CD4-positive, alpha-beta memory T cell (primary cell): ENCODE measurements at regions not wholly inside any gene's neighbourhood (a gene's known extent, or its start where the extent isn't known, plus 50 kb on each side); places are given as distances from the start of the nearest gene placed in this dataset.

ENCODE experiments used
- CTCF ChIA-PET: fragments of 350-600 bp; sonication (Branson Sonifier 250); formaldehyde crosslinking; loops from one replicate; lab custom pipeline; 2021; ENCODE audit warnings: inconsistent platforms; ENCODE audit not compliant: partially characterized antibody; lab: Charles Lee
- POLR2A ChIA-PET: fragments of 350-600 bp; sonication (Branson Sonifier 250); formaldehyde crosslinking; loops from one replicate; lab custom pipeline; 2021; ENCODE audit not compliant: partially characterized antibody; lab: Charles Lee
- DNase-seq, 5 donors: peaks; one replicate each; pipeline versions ENCODE4 v3.0.0 to v3.0.0-alpha.2; 2020 to 2022; ENCODE audit warnings: mixed read lengths in 1 of 5
- H3K27ac ChIP-seq: one replicate; pipeline ENCODE4 v1.7.0; 2013; ENCODE audit warnings: low read depth, low read length
- H3K27me3 ChIP-seq: 2 replicates; pipeline ENCODE4 v1.7.0; 2013; ENCODE audit warnings: mild to moderate bottlenecking, low read length, moderate library complexity; ENCODE audit not compliant: insufficient read depth
- H3K36me3 ChIP-seq: 2 replicates; pipeline ENCODE4 v1.7.0; 2013; ENCODE audit warnings: mild to moderate bottlenecking, low read length, moderate library complexity; ENCODE audit not compliant: insufficient read depth
- H3K4me1 ChIP-seq: 2 replicates; pipeline ENCODE4 v1.7.0; 2013; ENCODE audit warnings: mild to moderate bottlenecking, low read length, moderate library complexity; ENCODE audit not compliant: insufficient read depth
- H3K4me3 ChIP-seq, 2 donors: one replicate each; pipeline ENCODE4 v1.7.0; 2013; ENCODE audit warnings: low read length in 2 of 2, mild to moderate bottlenecking in 1 of 2
- H3K9me3 ChIP-seq, 2 donors: one replicate each; pipeline ENCODE4 v1.7.0; 2013; ENCODE audit warnings: low read length in 2 of 2, control low read depth in 1 of 2; ENCODE audit not compliant: control insufficient read depth in 1 of 2
- H3K27ac Mint-ChIP-seq, 7 donors: one replicate each; pipeline ENCODE4 v1.8.0; 2020 to 2021; ENCODE audit warnings: mixed read lengths in 7 of 7, mild to moderate bottlenecking in 6 of 7, inconsistent platforms in 3 of 7, moderate library complexity in 3 of 7
- H3K27me3 Mint-ChIP-seq, 2 donors: one replicate each; pipeline ENCODE4 v1.8.0; 2020 to 2021; ENCODE audit warnings: mixed read lengths in 2 of 2
- H3K36me3 Mint-ChIP-seq, 2 donors: one replicate each; pipeline ENCODE4 v1.8.0; 2020 to 2021; ENCODE audit warnings: mixed read lengths in 2 of 2, inconsistent platforms in 1 of 2, mild to moderate bottlenecking in 1 of 2
- H3K4me1 Mint-ChIP-seq, 4 donors: one replicate each; pipeline ENCODE4 v1.8.0; 2020 to 2021; ENCODE audit warnings: mixed read lengths in 4 of 4, mild to moderate bottlenecking in 1 of 4
- H3K4me3 Mint-ChIP-seq, 8 donors: one replicate each; pipeline ENCODE4 v1.8.0; 2020 to 2021; ENCODE audit warnings: mixed read lengths in 8 of 8, mild to moderate bottlenecking in 7 of 8, moderate library complexity in 6 of 8, inconsistent platforms in 3 of 8
- H3K9me3 Mint-ChIP-seq, 8 donors: one replicate each; pipeline ENCODE4 v1.8.0; 2020 to 2021; ENCODE audit warnings: mixed read lengths in 8 of 8, mild to moderate bottlenecking in 5 of 8, inconsistent platforms in 3 of 8, moderate library complexity in 1 of 8
- intact Hi-C: fragments of 100-400 bp; cut with micrococcal nuclease; formaldehyde crosslinking; loops from one replicate; pipeline ENCODE4 v1.15.1; 2023

- no peak for DNase-seq
- H3K4me3 ChIP-seq: no peak overlapping the region
- H3K9me3 ChIP-seq: no peaks in the 10 kb centered on the region
- Mint-ChIP-seq H3K4me1 (no peaks in the 10 kb centered on the region), H3K9me3 (peaks cover 0 to 4% (median 0%) of the 10 kb centered on the region in 8 donors), H3K4me3 (no peak overlapping the region), H3K36me3 (no peaks in the 10 kb centered on the region), H3K27me3 (peaks cover 4 to 13% of the 10 kb centered on the region in 2 donors), H3K27ac (no peak overlapping the region)
- no peak overlapping the region for H3K27ac ChIP-seq
- intact Hi-C loops: no loop called here
- CTCF ChIA-PET: no interaction called here
- H3K27me3 ChIP-seq: no peaks in the 10 kb centered on the region
- no peaks in the 10 kb centered on the region for H3K4me1 ChIP-seq
- POLR2A ChIA-PET: no interaction called here
- no peaks in the 10 kb centered on the region for H3K36me3 ChIP-seq
Measured at GRCh38 chr18:47485221-47485797, 233.8 kb upstream of the SKOR2 start.

- ChIA-PET CTCF (no interaction called here), POLR2A (no interaction called here)
- Mint-ChIP-seq H3K9me3 (peaks cover 0 to 4% (median 0%) of the 10 kb centered on the region in 8 donors), H3K4me3 (no peak overlapping the region), H3K27me3 (peaks cover 4 to 13% of the 10 kb centered on the region in 2 donors), H3K4me1 (no peaks in the 10 kb centered on the region), H3K36me3 (no peaks in the 10 kb centered on the region), H3K27ac (no peak overlapping the region)
- no peaks in the 10 kb centered on the region for H3K9me3 ChIP-seq
- no peak for DNase-seq
- no peak overlapping the region for H3K27ac ChIP-seq
- no peaks in the 10 kb centered on the region for H3K27me3 ChIP-seq
- no peak overlapping the region for H3K4me3 ChIP-seq
- intact Hi-C loops: no loop called here
- no peaks in the 10 kb centered on the region for H3K36me3 ChIP-seq
- H3K4me1 ChIP-seq: no peaks in the 10 kb centered on the region
Measured at GRCh38 chr18:47484068-47484467, 232.6 kb upstream of the SKOR2 start.

- Mint-ChIP-seq H3K27me3 (peaks cover 0 to 13% of the 10 kb centered on the region in 2 donors), H3K27ac (no peak overlapping the region), H3K4me1 (no peaks in the 10 kb centered on the region), H3K36me3 (no peaks in the 10 kb centered on the region), H3K4me3 (no peak overlapping the region), H3K9me3 (peaks cover 0 to 1% (median 0%) of the 10 kb centered on the region in 8 donors)
- no peaks in the 10 kb centered on the region for H3K4me1 ChIP-seq
- no peak overlapping the region for H3K27ac ChIP-seq
- no peaks in the 10 kb centered on the region for H3K36me3 ChIP-seq
- ChIA-PET CTCF (no interaction called here), POLR2A (no interaction called here)
- no peaks in the 10 kb centered on the region for H3K27me3 ChIP-seq
- intact Hi-C loops: no loop called here
- DNase-seq: no peak
- no peak overlapping the region for H3K4me3 ChIP-seq
- H3K9me3 ChIP-seq: no peaks in the 10 kb centered on the region
Measured at GRCh38 chr18:47480166-47480565, 228.7 kb upstream of the SKOR2 start.

GRCh38 chr18:47471784-47472183 is 220.3 kb upstream of the SKOR2 start:
- H3K36me3 ChIP-seq: no peaks in the 10 kb centered on the region
- no peak overlapping the region for H3K27ac ChIP-seq
- no peaks in the 10 kb centered on the region for H3K27me3 ChIP-seq
- Mint-ChIP-seq H3K36me3 (no peaks in the 10 kb centered on the region), H3K27me3 (no peaks in the 10 kb centered on the region), H3K4me1 (no peaks in the 10 kb centered on the region), H3K9me3 (peaks cover 0 to 2% (median 0%) of the 10 kb centered on the region in 8 donors), H3K27ac (no peak overlapping the region), H3K4me3 (no peak overlapping the region)
- H3K4me3 ChIP-seq: no peak overlapping the region
- POLR2A ChIA-PET: no interaction called here
- H3K4me1 ChIP-seq: no peaks in the 10 kb centered on the region
- intact Hi-C loops: no loop called here
- no peak for DNase-seq
- CTCF ChIA-PET: no interaction called here
- no peaks in the 10 kb centered on the region for H3K9me3 ChIP-seq

GRCh38 chr18:47470941-47471340 is 219.5 kb upstream of the SKOR2 start:
- no peaks in the 10 kb centered on the region for H3K36me3 ChIP-seq
- no peak overlapping the region for H3K27ac Mint-ChIP-seq
- intact Hi-C loops: no loop called here
- no peaks in the 10 kb centered on the region for H3K9me3 ChIP-seq
- H3K4me1 Mint-ChIP-seq: no peaks in the 10 kb centered on the region
- H3K27me3 Mint-ChIP-seq: no peaks in the 10 kb centered on the region
- H3K4me3 Mint-ChIP-seq: no peak overlapping the region
- H3K27me3 ChIP-seq: no peaks in the 10 kb centered on the region
- H3K4me1 ChIP-seq: no peaks in the 10 kb centered on the region
- no peak overlapping the region for H3K4me3 ChIP-seq
- H3K9me3 Mint-ChIP-seq: peaks cover 0 to 2% (median 0%) of the 10 kb centered on the region in 8 donors
- POLR2A ChIA-PET: no interaction called here
- no peak overlapping the region for H3K27ac ChIP-seq
- DNase-seq: no peak
- CTCF ChIA-PET: no interaction called here
- no peaks in the 10 kb centered on the region for H3K36me3 Mint-ChIP-seq

- Mint-ChIP-seq H3K4me1 (no peaks in the 10 kb centered on the region), H3K4me3 (no peak overlapping the region), H3K27ac (no peak overlapping the region), H3K36me3 (no peaks in the 10 kb centered on the region), H3K27me3 (no peaks in the 10 kb centered on the region), H3K9me3 (no peaks in the 10 kb centered on the region)
- H3K27me3 ChIP-seq: no peaks in the 10 kb centered on the region
- DNase-seq: no peak
- H3K4me3 ChIP-seq: no peak overlapping the region
- H3K36me3 ChIP-seq: no peaks in the 10 kb centered on the region
- POLR2A ChIA-PET: no interaction called here
- CTCF ChIA-PET: no interaction called here
- H3K27ac ChIP-seq: no peak overlapping the region
- no peaks in the 10 kb centered on the region for H3K4me1 ChIP-seq
- intact Hi-C loops: no loop called here
- H3K9me3 ChIP-seq: no peaks in the 10 kb centered on the region
Measured at GRCh38 chr18:47469576-47469975, 218.1 kb upstream of the SKOR2 start.

- H3K27ac ChIP-seq: no peak overlapping the region
- Mint-ChIP-seq H3K27ac (no peak overlapping the region), H3K4me1 (no peaks in the 10 kb centered on the region), H3K36me3 (no peaks in the 10 kb centered on the region), H3K27me3 (peaks cover 1 to 3% of the 10 kb centered on the region in 2 donors), H3K9me3 (peaks cover 0 to 1% (median 0%) of the 10 kb centered on the region in 8 donors), H3K4me3 (no peak overlapping the region)
- ChIA-PET CTCF (no interaction called here), POLR2A (no interaction called here)
- no peaks in the 10 kb centered on the region for H3K27me3 ChIP-seq
- no peaks in the 10 kb centered on the region for H3K4me1 ChIP-seq
- no peaks in the 10 kb centered on the region for H3K9me3 ChIP-seq
- H3K4me3 ChIP-seq: no peak overlapping the region
- no peak for DNase-seq
- intact Hi-C loops: no loop called here
- H3K36me3 ChIP-seq: no peaks in the 10 kb centered on the region
Measured at GRCh38 chr18:47461977-47462376, 210.5 kb upstream of the SKOR2 start.
